ENCODE measurements at regions not wholly inside any gene's neighbourhood (a gene's known extent, or its start where the extent isn't known, plus 50 kb on each side); places are given as distances from the start of the nearest gene placed in this dataset.

- no peak for ATAC-seq
- no peak for DNase-seq (ENCODE audit: low spot score in 2 of 2)
- H3K9me3 Mint-ChIP-seq: peaks cover 8% of the 10 kb centered on the region
- H3K4me3 Mint-ChIP-seq: no peak overlapping the region
- H3K27ac Mint-ChIP-seq: no peak overlapping the region
- no peaks in the 10 kb centered on the region for H3K36me3 Mint-ChIP-seq
- H3K4me1 Mint-ChIP-seq: no peaks in the 10 kb centered on the region
Measured at GRCh38 chr1:217193151-217193550, 437.7 kb downstream of the GPATCH2 start.

DNA sequence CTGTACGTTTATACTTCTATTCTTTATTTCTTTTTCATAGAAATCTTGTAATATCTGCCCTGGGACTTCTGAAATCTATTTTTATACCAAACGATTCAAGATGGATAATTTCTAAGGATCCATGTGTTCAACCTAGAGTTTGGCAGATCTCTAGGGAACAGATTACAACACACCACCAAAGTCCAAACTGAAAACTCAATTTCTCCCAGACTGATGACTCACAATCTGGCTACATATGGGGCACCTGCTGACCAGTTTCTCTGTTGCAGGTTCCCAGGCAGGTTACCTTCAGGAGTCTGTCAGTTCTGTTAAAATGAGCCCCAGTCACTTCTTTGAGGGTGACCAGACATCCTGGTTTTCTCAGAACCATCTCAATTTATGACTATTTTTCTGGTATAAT, 439.4 kb downstream of the GPATCH2 start:
- H3K4me3 Mint-ChIP-seq: no peak overlapping the region
- no peaks in the 10 kb centered on the region for H3K36me3 Mint-ChIP-seq
- DNase-seq (ENCODE audit: low spot score in 2 of 2) (no peak), ATAC-seq (no peak)
- peaks cover 11% of the 10 kb centered on the region for H3K9me3 Mint-ChIP-seq
- no peaks in the 10 kb centered on the region for H3K4me1 Mint-ChIP-seq
- no peak overlapping the region for H3K27ac Mint-ChIP-seq

- no peak for ATAC-seq
- DNase-seq (ENCODE audit: low spot score in 2 of 2): no peak
- peaks cover 11% of the 10 kb centered on the region for H3K9me3 Mint-ChIP-seq
- H3K36me3 Mint-ChIP-seq: no peaks in the 10 kb centered on the region
- no peak overlapping the region for H3K4me3 Mint-ChIP-seq
- H3K4me1 Mint-ChIP-seq: no peaks in the 10 kb centered on the region
- H3K27ac Mint-ChIP-seq: no peak overlapping the region
Measured at GRCh38 chr1:217190359-217190758, 440.5 kb downstream of the GPATCH2 start.

DNA sequence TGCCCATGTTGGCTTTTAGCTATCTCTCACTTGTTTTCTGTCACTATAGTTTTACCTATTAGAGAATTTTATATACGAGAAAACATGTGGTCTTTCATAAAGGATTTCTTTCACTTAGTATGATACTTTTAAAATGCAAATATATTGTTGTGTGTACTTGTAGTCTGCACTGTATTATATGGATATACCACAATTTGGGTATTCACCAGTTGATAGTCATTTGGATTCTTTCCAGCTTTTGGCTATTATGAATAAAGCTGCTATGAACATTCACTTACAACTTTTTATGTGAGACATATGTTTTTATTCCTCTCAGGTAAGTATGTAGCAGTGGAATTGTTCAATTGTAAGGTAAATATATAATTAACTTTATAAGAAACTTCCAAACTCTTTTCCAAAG, 441.5 kb downstream of the GPATCH2 start:
- DNase-seq (ENCODE audit: low spot score in 2 of 2): no peak
- Mint-ChIP-seq H3K27ac (no peak overlapping the region), H3K4me1 (no peaks in the 10 kb centered on the region), H3K9me3 (peaks cover 11% of the 10 kb centered on the region), H3K4me3 (no peak overlapping the region), H3K36me3 (no peaks in the 10 kb centered on the region)
- ATAC-seq: no peak

DNA sequence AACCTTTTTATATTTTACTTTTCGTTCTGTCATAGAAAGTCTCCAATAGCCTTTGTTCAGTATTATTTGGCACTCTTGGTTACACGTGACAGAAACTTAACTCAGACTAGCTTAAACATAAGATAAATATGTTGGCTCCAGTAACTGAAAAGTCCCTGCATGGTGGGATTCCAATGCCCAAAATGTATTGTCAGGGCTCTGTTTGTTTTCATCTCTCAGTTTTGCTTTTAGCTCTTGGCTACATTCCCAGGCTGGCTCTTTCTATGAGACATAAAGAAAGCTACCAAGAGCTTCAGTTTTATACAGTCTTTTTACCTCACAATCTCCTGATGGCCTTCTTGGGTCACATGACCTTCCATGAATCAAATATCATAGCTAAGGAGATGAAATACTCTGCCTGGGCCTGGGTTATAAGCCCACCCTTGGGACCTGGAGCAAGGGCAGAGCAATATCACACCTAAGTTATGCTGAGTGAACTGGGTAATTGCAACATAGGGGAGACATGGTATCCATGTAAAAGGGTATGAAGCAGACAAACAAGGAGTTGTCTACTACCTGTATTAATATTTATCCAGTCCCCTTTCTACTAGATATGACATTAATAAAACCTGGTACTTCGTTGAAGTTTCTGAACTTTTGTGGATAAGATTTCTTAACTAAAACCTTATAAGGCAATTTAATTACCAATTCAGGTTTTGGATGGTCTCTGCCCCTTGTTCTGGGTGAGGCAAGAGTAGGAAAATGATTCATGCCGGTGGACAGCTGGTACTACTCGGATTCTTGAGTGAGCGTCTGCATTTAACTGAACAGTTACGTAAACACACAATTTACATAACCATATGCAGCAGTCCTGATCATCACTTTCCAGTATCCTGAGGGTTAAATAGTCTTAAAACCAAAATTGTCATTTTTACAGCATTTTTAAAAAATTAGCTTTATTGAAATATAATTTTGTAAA, 442.3 kb downstream of the GPATCH2 start:
- Mint-ChIP-seq H3K27ac (no peak overlapping the region), H3K9me3 (peaks cover 11% of the 10 kb centered on the region)
- no peak for DNase-seq (ENCODE audit: low spot score in 2 of 2)

DNA sequence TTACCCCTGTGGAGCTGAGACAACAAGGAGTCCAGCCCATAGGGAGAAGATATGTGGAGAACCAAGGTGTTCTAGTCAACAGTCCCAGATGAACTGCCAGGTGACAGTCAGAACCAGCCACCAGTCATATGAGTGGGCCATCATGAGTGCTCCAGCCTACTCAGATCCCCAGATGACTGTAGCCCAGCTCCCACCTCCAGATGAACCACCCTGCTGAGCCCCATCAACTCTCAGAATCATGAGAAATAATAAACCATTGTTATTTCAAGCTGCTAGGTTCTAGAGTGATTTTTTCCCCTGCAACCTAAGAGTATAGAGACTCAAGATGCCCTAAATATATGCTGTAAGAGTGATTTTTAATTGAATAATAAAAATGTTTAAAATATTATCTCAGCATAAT, 444.2 kb downstream of the GPATCH2 start:
- ATAC-seq: no peak
- DNase-seq (ENCODE audit: low spot score in 2 of 2): no peak
- H3K9me3 Mint-ChIP-seq: peaks cover 20% of the 10 kb centered on the region
- H3K4me3 Mint-ChIP-seq: no peak overlapping the region
- H3K4me1 Mint-ChIP-seq: no peaks in the 10 kb centered on the region
- no peaks in the 10 kb centered on the region for H3K36me3 Mint-ChIP-seq
- H3K27ac Mint-ChIP-seq: no peak overlapping the region

More for the DNA sequence above, 442.3 kb downstream of the GPATCH2 start:
- H3K4me1 Mint-ChIP-seq: no peaks in the 10 kb centered on the region
- H3K4me3 Mint-ChIP-seq: no peak overlapping the region
- ATAC-seq: no peak
- no peaks in the 10 kb centered on the region for H3K36me3 Mint-ChIP-seq

- H3K4me1 Mint-ChIP-seq: no peaks in the 10 kb centered on the region
- H3K27ac Mint-ChIP-seq: no peak overlapping the region
- H3K9me3 Mint-ChIP-seq: peaks cover 14% of the 10 kb centered on the region
- no peaks in the 10 kb centered on the region for H3K36me3 Mint-ChIP-seq
- DNase-seq (ENCODE audit: low spot score in 2 of 2) (no peak), ATAC-seq (no peak)
- no peak overlapping the region for H3K4me3 Mint-ChIP-seq
Measured at GRCh38 chr1:217184854-217185253, 446.0 kb downstream of the GPATCH2 start.

DNA sequence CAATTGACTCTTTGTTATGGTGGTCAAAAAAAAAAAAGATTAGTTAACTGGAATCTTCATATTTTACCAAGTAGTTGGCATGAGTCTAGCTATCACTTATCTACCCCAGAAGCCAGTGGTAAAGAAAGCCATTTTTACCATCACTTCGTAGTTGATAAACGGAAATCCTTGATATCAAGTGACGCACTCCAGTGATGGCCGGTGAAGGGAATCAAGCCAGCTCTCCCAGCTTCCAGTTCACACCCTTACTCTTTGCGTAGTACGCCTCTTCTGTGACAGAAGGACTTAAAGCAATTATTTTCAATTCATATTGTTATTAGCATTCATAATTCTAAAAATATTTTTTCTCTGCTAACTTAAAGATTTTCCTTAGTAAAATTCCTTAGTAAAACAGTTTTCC, 447.9 kb downstream of the GPATCH2 start:
- Mint-ChIP-seq H3K9me3 (peaks cover 19% of the 10 kb centered on the region), H3K4me3 (no peak overlapping the region), H3K36me3 (no peaks in the 10 kb centered on the region), H3K4me1 (no peaks in the 10 kb centered on the region), H3K27ac (no peak overlapping the region)
- ATAC-seq (no peak), DNase-seq (ENCODE audit: low spot score in 2 of 2) (no peak)

DNA sequence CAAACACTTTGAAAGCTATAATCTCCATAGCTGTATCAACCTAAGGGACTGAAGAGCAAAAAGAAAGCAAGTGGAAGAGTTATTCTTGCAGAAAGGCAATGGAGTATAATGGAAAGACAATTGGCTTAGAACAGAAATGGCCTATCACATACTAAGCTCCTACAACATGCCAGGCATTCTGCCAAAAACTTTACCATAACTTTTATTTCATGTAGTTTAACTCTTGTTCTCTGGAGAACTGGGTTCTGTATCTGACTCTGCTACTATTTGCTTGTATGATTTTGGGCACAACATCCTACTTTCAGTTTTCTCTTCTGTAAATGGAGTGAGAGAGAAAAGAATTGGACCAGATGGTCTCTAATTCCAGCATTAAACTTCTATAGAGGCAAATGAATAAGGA, 449.1 kb downstream of the GPATCH2 start:
- ATAC-seq (no peak), DNase-seq (ENCODE audit: low spot score in 2 of 2) (no peak)
- H3K36me3 Mint-ChIP-seq: no peaks in the 10 kb centered on the region
- H3K9me3 Mint-ChIP-seq: peaks cover 16% of the 10 kb centered on the region
- H3K4me3 Mint-ChIP-seq: no peak overlapping the region
- H3K27ac Mint-ChIP-seq: no peak overlapping the region
- no peaks in the 10 kb centered on the region for H3K4me1 Mint-ChIP-seq

DNA sequence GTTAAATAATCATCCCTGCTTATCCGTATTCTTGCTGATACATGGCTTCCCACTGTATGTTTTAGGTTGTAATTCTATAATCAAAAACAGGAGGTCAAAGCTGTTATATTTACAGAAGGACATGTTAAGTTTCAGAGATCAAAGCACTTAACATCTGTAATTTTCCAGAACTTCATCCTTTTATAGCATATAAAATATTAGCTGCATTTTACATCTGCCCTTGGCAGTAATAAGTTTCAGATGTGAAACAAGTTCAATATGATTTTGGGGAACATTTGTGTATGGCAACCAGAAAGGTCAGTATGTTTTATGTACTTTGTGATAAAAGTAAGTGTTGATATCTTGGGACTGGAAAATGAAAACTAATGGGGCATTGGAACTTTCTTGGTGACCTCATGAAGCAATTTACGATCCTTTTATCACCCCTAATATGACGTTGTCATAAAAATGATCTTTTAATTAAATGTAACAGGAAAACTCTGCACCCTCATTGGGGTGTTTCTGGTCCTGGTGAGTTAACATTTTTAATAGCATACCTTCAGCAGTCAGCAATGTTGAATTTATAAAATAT, 449.6 kb downstream of the GPATCH2 start:
- Mint-ChIP-seq H3K4me1 (no peaks in the 10 kb centered on the region), H3K36me3 (no peaks in the 10 kb centered on the region), H3K27ac (no peak overlapping the region), H3K4me3 (no peak overlapping the region), H3K9me3 (peaks cover 16% of the 10 kb centered on the region)
- no peak for DNase-seq (ENCODE audit: low spot score in 2 of 2)
- ATAC-seq: no peak

GRCh38 chr1:217180443-217180842, 450.4 kb downstream of the GPATCH2 start:
- Mint-ChIP-seq H3K4me1 (no peaks in the 10 kb centered on the region), H3K9me3 (peaks cover 19% of the 10 kb centered on the region), H3K4me3 (no peak overlapping the region), H3K36me3 (no peaks in the 10 kb centered on the region), H3K27ac (no peak overlapping the region)
- DNase-seq (ENCODE audit: low spot score in 2 of 2) (no peak), ATAC-seq (no peak)

DNA sequence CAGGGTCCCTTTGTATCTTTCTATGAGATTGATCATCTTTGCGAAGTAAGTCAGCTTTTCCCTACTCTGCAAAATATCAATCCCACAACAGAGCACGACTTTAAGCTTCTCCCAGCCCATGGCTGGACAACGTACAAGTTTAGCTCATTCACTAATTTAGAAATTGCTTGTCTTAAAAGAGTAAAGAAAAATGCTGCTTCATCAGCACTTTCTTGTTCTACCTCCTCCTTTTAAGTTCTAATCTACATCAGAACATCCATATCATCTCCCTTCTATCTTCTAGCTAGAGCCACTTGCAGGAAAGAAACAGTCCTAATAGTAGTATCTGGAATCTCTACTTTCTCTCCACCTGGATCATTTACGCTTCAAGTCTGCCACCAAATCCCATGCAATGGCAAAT, 441.2 kb upstream of the ESRRG start:
- DNase-seq (ENCODE audit: low spot score in 2 of 2): no peak
- no peak for ATAC-seq
- no peak overlapping the region for H3K27ac Mint-ChIP-seq
- H3K4me1 Mint-ChIP-seq: no peaks in the 10 kb centered on the region
- no peaks in the 10 kb centered on the region for H3K36me3 Mint-ChIP-seq
- H3K9me3 Mint-ChIP-seq: peaks cover 8% of the 10 kb centered on the region
- no peak overlapping the region for H3K4me3 Mint-ChIP-seq

DNA sequence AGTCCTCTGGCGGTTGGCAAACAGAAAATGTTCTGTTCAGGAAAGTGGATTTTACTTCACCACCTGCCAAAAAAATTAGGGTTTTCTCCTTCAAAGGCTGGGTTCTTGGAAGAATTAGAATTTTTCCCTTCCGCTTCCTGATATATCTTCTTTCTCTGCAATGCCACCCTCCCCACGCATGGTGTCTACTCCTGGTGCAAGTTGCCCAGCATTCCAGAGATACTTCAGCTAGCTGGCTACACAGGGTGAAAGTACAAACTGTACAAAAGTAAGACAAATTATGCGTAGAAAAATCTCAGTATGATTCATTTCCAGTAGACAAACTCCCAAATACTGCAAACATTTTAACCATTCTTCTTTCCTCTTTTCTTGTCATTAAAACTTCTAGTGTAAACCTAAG, 430.1 kb upstream of the ESRRG start:
- Mint-ChIP-seq H3K27ac (no peak overlapping the region), H3K4me3 (no peak overlapping the region), H3K9me3 (peaks cover 11% of the 10 kb centered on the region), H3K4me1 (no peaks in the 10 kb centered on the region), H3K36me3 (no peaks in the 10 kb centered on the region)
- DNase-seq (ENCODE audit: low spot score in 2 of 2) (no peak), ATAC-seq (no peak)

- Mint-ChIP-seq H3K4me3 (no peak overlapping the region), H3K27ac (no peak overlapping the region), H3K4me1 (no peaks in the 10 kb centered on the region), H3K36me3 (no peaks in the 10 kb centered on the region), H3K9me3 (peaks cover 12% of the 10 kb centered on the region)
- no peak for ATAC-seq
- no peak for DNase-seq (ENCODE audit: low spot score in 2 of 2)
Measured at GRCh38 chr1:217150366-217150765, 427.1 kb upstream of the ESRRG start.

DNA sequence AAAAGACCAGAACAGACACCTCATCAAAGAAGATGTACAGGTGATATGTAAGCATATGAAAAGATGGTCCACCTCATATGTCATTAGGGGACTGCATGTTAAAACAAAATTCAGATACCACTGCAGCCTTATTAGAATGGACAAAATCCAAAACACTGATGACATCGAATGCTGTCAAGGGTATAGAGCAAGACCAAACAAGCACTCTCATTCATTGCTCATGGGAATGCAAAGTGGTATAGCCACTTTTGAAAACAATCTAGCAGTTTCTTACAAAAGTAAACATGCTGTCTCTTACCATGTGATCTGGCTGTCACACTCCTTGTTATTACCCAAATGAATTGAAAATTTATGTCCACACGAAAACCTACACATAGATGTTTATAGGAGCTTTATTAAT, 426.6 kb upstream of the ESRRG start:
- Mint-ChIP-seq H3K4me3 (no peak overlapping the region), H3K36me3 (no peaks in the 10 kb centered on the region), H3K4me1 (no peaks in the 10 kb centered on the region), H3K9me3 (peaks cover 12% of the 10 kb centered on the region), H3K27ac (no peak overlapping the region)
- no peak for ATAC-seq
- DNase-seq (ENCODE audit: low spot score in 2 of 2): no peak

GRCh38 chr1:217141711-217142110, 418.5 kb upstream of the ESRRG start:
- DNase-seq (ENCODE audit: low spot score in 2 of 2) (no peak), ATAC-seq (no peak)
- Mint-ChIP-seq H3K9me3 (peaks cover 2% of the 10 kb centered on the region), H3K27ac (no peak overlapping the region), H3K36me3 (no peaks in the 10 kb centered on the region), H3K4me3 (no peak overlapping the region), H3K4me1 (no peaks in the 10 kb centered on the region)
